ENCODE measurements at regions not wholly inside any gene's neighbourhood (a gene's known extent, or its start where the extent isn't known, plus 50 kb on each side); places are given as distances from the start of the nearest gene placed in this dataset.
"Not testable (repeated sequence)": the region's sequence is repeated elsewhere in the genome, so short reads cannot be mapped to it uniquely, and the experiment has no call there.

- ATAC-seq; DNase-seq; intact Hi-C loops (cut with DNase I, micrococcal nuclease): not testable (repeated sequence)
Observed at GRCh38 chr13:84086098-84086846, 204.0 kb upstream of the SLITRK1 start.

GRCh38 chr13:84082462-84082861, 200.2 kb upstream of the SLITRK1 start:
- ATAC-seq: no peak
- intact Hi-C loops (cut with DNase I, micrococcal nuclease): no loop called here
- no peak for DNase-seq

- intact Hi-C loops (cut with DNase I, micrococcal nuclease): no loop called here
Observed at GRCh38 chr13:84080748-84081530, 198.7 kb upstream of the SLITRK1 start.

GRCh38 chr13:84077271-84077670, 195.0 kb upstream of the SLITRK1 start:
- intact Hi-C loops (cut with DNase I, micrococcal nuclease): no loop called here
- ATAC-seq (no peak), DNase-seq (no peak)

More at GRCh38 chr13:84080748-84081530, 198.7 kb upstream of the SLITRK1 start:
- no peak for ATAC-seq
- DNase-seq: no peak

- intact Hi-C loops (cut with DNase I, micrococcal nuclease): no loop called here
- DNase-seq (no peak), ATAC-seq (no peak)
Observed at GRCh38 chr13:84076280-84076679, 194.0 kb upstream of the SLITRK1 start.

GRCh38 chr13:84050536-84050935, 168.3 kb upstream of the SLITRK1 start:
- ATAC-seq: no peak
- intact Hi-C loops (cut with DNase I, micrococcal nuclease): no loop called here

GRCh38 chr13:84049443-84050219, 167.4 kb upstream of the SLITRK1 start:
- intact Hi-C loops (cut with DNase I, micrococcal nuclease): no loop called here
- DNase-seq (no peak), ATAC-seq (no peak)

More at GRCh38 chr13:84050536-84050935, 168.3 kb upstream of the SLITRK1 start:
- no peak for DNase-seq

- intact Hi-C loops (cut with DNase I, micrococcal nuclease): no loop called here
- DNase-seq (no peak), ATAC-seq (no peak)
Observed at GRCh38 chr13:84044805-84045204, 162.5 kb upstream of the SLITRK1 start.

GRCh38 chr13:84038001-84038400, 155.7 kb upstream of the SLITRK1 start:
- intact Hi-C loops (cut with DNase I, micrococcal nuclease): no loop called here
- DNase-seq (no peak), ATAC-seq (no peak)

GRCh38 chr13:84032116-84032515, 149.8 kb upstream of the SLITRK1 start:
- ATAC-seq: no peak
- no peak for DNase-seq
- intact Hi-C loops (cut with DNase I, micrococcal nuclease): no loop called here

GRCh38 chr13:84031120-84031519, 148.8 kb upstream of the SLITRK1 start:
- DNase-seq: no peak
- no peak for ATAC-seq
- intact Hi-C loops (cut with DNase I, micrococcal nuclease): no loop called here

GRCh38 chr13:84029396-84029795, 147.1 kb upstream of the SLITRK1 start:
- ATAC-seq: no peak

GRCh38 chr13:84025824-84026223, 143.6 kb upstream of the SLITRK1 start:
- DNase-seq (no peak), ATAC-seq (no peak)
- intact Hi-C loops (cut with DNase I, micrococcal nuclease): no loop called here

More at GRCh38 chr13:84029396-84029795, 147.1 kb upstream of the SLITRK1 start:
- intact Hi-C loops (cut with DNase I, micrococcal nuclease): no loop called here
- DNase-seq: no peak

GRCh38 chr13:83996415-83996814, 114.1 kb upstream of the SLITRK1 start:
- ATAC-seq (no peak), DNase-seq (no peak)
- intact Hi-C loops (cut with DNase I, micrococcal nuclease): no loop called here

- intact Hi-C loops (cut with DNase I, micrococcal nuclease): no loop called here
Observed at GRCh38 chr13:83995930-83996329, 113.7 kb upstream of the SLITRK1 start.

GRCh38 chr13:83992566-83993358, 110.5 kb upstream of the SLITRK1 start:
- ATAC-seq (no peak), DNase-seq (no peak)
- intact Hi-C loops (cut with DNase I, micrococcal nuclease): no loop called here

More at GRCh38 chr13:83995930-83996329, 113.7 kb upstream of the SLITRK1 start:
- ATAC-seq (no peak), DNase-seq (no peak)

- intact Hi-C loops (cut with DNase I, micrococcal nuclease): no loop called here
- ATAC-seq: no peak
Observed at GRCh38 chr13:83987394-83987793, 105.1 kb upstream of the SLITRK1 start.

GRCh38 chr13:83984793-83985192, 102.5 kb upstream of the SLITRK1 start:
- DNase-seq (no peak), ATAC-seq (no peak)
- intact Hi-C loops (cut with DNase I, micrococcal nuclease): no loop called here

More at GRCh38 chr13:83987394-83987793, 105.1 kb upstream of the SLITRK1 start:
- DNase-seq: no peak

GRCh38 chr13:83980331-83980730, 98.1 kb upstream of the SLITRK1 start:
- ATAC-seq (no peak), DNase-seq (no peak)
- intact Hi-C loops (cut with DNase I, micrococcal nuclease): no loop called here

Measured in left colon (tissue), 2 donors.